ENCODE measurements at regions not wholly inside any gene's neighbourhood (a gene's known extent, or its start where the extent isn't known, plus 50 kb on each side); places are given as distances from the start of the nearest gene placed in this dataset.

DNA sequence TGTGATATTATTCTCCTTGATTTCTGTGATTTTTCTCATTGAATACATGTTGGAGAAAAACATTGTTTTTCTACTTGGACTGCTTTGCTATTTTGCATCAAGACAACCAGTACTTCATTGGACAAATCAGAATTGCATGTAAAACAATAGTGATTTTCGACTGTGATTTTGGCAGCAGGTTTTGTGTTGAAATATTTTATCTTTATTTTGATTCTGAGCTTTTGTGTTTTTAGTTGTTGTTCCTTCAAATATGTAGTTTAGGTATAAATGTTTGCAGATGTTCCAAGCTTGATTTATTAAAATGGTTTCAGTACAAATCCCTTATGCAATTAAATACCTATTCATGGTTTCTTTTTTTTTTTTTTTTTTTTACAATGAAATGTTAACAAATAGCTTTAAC is 754.1 kb downstream of the DOK5 start:
- Histone ChIP-seq H3K4me3 (ENCODE audit: insufficient read length, low read depth) (no peak overlapping the region), H3K9ac (ENCODE audit: insufficient read length, low read depth) (no peak overlapping the region), H3K4me1 (ENCODE audit: insufficient read depth, insufficient read length) (no peaks in the 10 kb centered on the region), H3K36me3 (ENCODE audit: insufficient read depth, insufficient read length, low read length) (no peaks in the 10 kb centered on the region), H3K27me3 (ENCODE audit: insufficient read depth, insufficient read length) (no peaks in the 10 kb centered on the region), H3K9me3 (ENCODE audit: insufficient read depth, low read length) (peaks cover 14% of the 10 kb centered on the region)
- DNase-seq (ENCODE audit: low read depth, low spot score), result no peak
- TF ChIP-seq ZNF274 (IDR thresholded peaks at IDR 0.05; ENCODE audit: low read depth, low read length) (no peak), SUZ12 (IDR thresholded peaks at IDR 0.05; ENCODE audit: extremely low read depth, insufficient read depth, insufficient read length) (no peak), YY1 (IDR thresholded peaks at IDR 0.05; ENCODE audit: insufficient read depth, insufficient read length) (no peak)

DNA sequence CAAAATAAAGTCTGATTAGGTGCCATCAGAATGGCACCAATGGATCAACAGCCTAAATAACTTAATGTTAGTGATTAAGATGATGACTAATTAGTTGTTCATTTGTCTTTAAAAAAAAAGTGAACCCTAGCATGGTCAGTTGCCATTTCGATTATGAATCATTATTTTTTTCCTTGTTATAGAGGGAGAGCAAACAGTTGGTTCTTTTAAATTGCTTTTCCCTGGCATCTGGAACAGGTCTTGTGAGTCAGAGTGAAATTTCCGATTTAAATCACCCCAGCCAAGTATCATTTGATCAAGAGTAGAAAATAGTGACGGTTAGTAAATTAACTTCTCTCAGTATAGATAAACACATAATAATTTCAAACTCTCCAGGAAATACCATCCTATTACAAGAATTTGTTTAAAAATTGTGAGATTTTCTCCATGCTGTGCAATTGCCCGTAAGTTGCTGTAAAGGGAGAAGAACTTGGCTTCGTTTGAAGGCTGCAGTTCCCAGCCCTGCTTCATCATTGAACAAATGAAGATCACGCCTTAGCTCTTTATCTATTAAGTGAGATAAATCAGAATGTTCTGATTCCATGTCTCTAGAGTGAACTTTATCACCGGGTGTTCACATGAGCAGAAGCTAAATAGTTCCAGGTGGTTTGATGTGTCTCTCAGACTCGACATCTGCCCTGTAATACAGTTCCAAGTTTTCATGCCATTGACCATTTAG is 741.3 kb downstream of the DOK5 start:
- H3K9ac ChIP-seq (ENCODE audit: insufficient read length, low read depth), result no peak overlapping the region
- no peaks in the 10 kb centered on the region for H3K4me1 ChIP-seq (ENCODE audit: insufficient read depth, insufficient read length)
- H3K9me3 ChIP-seq (ENCODE audit: insufficient read depth, low read length), result no peaks in the 10 kb centered on the region
- no peak for TF ChIP-seq YY1 (IDR thresholded peaks at IDR 0.05; ENCODE audit: insufficient read depth, insufficient read length)
- no peak for TF ChIP-seq ZNF274 (IDR thresholded peaks at IDR 0.05; ENCODE audit: low read depth, low read length)
- TF ChIP-seq SUZ12 (IDR thresholded peaks at IDR 0.05; ENCODE audit: extremely low read depth, insufficient read depth, insufficient read length), result no peak
- no peak overlapping the region for H3K4me3 ChIP-seq (ENCODE audit: insufficient read length, low read depth)
- DNase-seq (ENCODE audit: low read depth, low spot score), result no peak
- no peaks in the 10 kb centered on the region for H3K36me3 ChIP-seq (ENCODE audit: insufficient read depth, insufficient read length, low read length)
- no peaks in the 10 kb centered on the region for H3K27me3 ChIP-seq (ENCODE audit: insufficient read depth, insufficient read length)

DNA sequence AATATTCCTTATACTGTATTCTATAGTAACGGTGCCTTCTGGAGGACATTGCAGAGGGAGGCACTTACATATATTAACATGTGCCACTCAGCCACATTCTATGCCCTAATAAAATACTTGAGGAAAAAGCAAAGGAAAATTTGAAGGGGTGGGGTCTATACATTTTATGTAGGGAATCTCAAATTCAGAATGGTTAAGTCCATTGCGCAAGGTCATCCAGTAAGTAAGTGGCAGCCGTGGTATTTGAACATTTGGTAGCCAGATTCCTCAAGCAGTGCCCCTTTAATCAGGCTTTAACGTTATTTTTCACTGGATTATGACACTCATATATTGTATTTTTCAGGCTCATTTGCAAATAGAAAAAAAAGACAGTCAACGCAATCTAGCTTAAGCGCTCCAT is 738.3 kb downstream of the DOK5 start:
- Histone ChIP-seq H3K9me3 (ENCODE audit: insufficient read depth, low read length) (no peaks in the 10 kb centered on the region), H3K36me3 (ENCODE audit: insufficient read depth, insufficient read length, low read length) (no peaks in the 10 kb centered on the region), H3K4me1 (ENCODE audit: insufficient read depth, insufficient read length) (no peaks in the 10 kb centered on the region), H3K9ac (ENCODE audit: insufficient read length, low read depth) (no peak overlapping the region), H3K27me3 (ENCODE audit: insufficient read depth, insufficient read length) (no peaks in the 10 kb centered on the region), H3K4me3 (ENCODE audit: insufficient read length, low read depth) (no peak overlapping the region)
- TF ChIP-seq YY1 (IDR thresholded peaks at IDR 0.05; ENCODE audit: insufficient read depth, insufficient read length) (no peak), ZNF274 (IDR thresholded peaks at IDR 0.05; ENCODE audit: low read depth, low read length) (no peak), SUZ12 (IDR thresholded peaks at IDR 0.05; ENCODE audit: extremely low read depth, insufficient read depth, insufficient read length) (no peak)
- no peak for DNase-seq (ENCODE audit: low read depth, low spot score)

DNA sequence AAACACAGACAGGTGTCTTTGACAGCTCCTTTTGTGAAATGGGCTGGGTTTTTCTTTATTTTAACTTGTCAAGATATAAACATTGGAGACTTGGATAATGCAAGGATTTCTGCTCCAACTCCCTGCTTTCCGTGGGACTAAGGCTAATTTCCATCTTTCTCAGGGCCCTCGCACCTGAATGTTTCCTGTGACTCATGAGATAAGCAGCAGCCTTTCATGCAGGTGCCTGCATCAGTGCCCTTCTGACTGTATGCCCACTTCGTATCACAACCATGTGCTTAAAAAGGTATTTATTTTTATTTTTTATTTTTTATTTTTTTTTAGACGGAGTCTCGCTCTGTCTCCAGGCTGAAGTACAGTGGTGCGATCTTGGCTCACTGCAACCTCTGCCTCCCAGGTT is 736.1 kb downstream of the DOK5 start:
- H3K4me3 ChIP-seq (ENCODE audit: insufficient read length, low read depth), result no peak overlapping the region
- no peaks in the 10 kb centered on the region for H3K36me3 ChIP-seq (ENCODE audit: insufficient read depth, insufficient read length, low read length)
- no peak for TF ChIP-seq YY1 (IDR thresholded peaks at IDR 0.05; ENCODE audit: insufficient read depth, insufficient read length)
- TF ChIP-seq ZNF274 (IDR thresholded peaks at IDR 0.05; ENCODE audit: low read depth, low read length), result no peak
- TF ChIP-seq SUZ12 (IDR thresholded peaks at IDR 0.05; ENCODE audit: extremely low read depth, insufficient read depth, insufficient read length), result no peak
- no peak overlapping the region for H3K9ac ChIP-seq (ENCODE audit: insufficient read length, low read depth)
- H3K9me3 ChIP-seq (ENCODE audit: insufficient read depth, low read length), result no peaks in the 10 kb centered on the region
- no peaks in the 10 kb centered on the region for H3K4me1 ChIP-seq (ENCODE audit: insufficient read depth, insufficient read length)
- no peak for DNase-seq (ENCODE audit: low read depth, low spot score)
- H3K27me3 ChIP-seq (ENCODE audit: insufficient read depth, insufficient read length), result no peaks in the 10 kb centered on the region

DNA sequence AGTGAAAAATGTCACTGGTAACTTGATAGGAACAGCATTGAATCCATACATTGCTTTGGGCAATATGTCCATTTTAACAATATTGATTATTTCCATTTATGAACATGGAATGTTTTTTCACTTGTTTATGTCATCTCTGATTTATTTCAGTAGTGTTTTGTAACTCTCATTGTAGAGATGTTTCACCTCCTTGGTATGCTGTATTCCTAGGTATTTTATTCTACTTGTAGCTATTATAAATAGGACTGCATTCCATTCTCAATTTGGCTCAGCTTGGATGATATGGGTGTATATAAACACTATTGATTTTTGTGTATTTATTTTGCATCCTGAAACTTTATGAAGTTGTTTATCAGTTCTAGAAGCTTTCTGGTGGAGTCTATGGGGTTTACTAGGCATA is 730.3 kb downstream of the DOK5 start:
- Histone ChIP-seq H3K9ac (ENCODE audit: insufficient read length, low read depth) (no peak overlapping the region), H3K9me3 (ENCODE audit: insufficient read depth, low read length) (no peaks in the 10 kb centered on the region), H3K27me3 (ENCODE audit: insufficient read depth, insufficient read length) (no peaks in the 10 kb centered on the region), H3K4me3 (ENCODE audit: insufficient read length, low read depth) (no peak overlapping the region), H3K36me3 (ENCODE audit: insufficient read depth, insufficient read length, low read length) (no peaks in the 10 kb centered on the region), H3K4me1 (ENCODE audit: insufficient read depth, insufficient read length) (no peaks in the 10 kb centered on the region)
- DNase-seq (ENCODE audit: low read depth, low spot score), result no peak
- TF ChIP-seq YY1 (IDR thresholded peaks at IDR 0.05; ENCODE audit: insufficient read depth, insufficient read length) (no peak), SUZ12 (IDR thresholded peaks at IDR 0.05; ENCODE audit: extremely low read depth, insufficient read depth, insufficient read length) (no peak), ZNF274 (IDR thresholded peaks at IDR 0.05; ENCODE audit: low read depth, low read length) (no peak)

DNA sequence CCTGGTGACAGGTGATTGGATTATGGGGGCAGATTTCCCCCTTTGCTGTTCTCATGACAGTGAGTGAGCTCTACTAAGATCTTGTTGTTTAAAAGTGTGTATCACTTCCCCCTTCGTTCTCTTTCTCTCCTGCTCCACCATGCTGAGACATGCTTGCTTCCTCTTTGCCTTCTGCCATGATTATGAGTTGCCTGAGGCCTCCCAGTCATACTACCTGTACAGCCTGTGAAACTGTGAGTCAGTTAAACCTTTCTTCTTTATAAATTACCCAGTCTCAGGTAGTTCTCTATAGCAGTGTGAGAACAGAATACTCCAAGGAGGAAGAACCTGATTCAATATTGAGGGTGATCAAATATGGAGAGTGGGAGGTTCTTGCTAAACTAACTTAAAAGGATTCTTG is 724.9 kb downstream of the DOK5 start:
- TF ChIP-seq YY1 (IDR thresholded peaks at IDR 0.05; ENCODE audit: insufficient read depth, insufficient read length), result no peak
- TF ChIP-seq ZNF274 (IDR thresholded peaks at IDR 0.05; ENCODE audit: low read depth, low read length), result no peak
- no peak overlapping the region for H3K9ac ChIP-seq (ENCODE audit: insufficient read length, low read depth)
- H3K9me3 ChIP-seq (ENCODE audit: insufficient read depth, low read length), result no peaks in the 10 kb centered on the region
- no peaks in the 10 kb centered on the region for H3K4me1 ChIP-seq (ENCODE audit: insufficient read depth, insufficient read length)
- H3K36me3 ChIP-seq (ENCODE audit: insufficient read depth, insufficient read length, low read length), result no peaks in the 10 kb centered on the region
- no peak for DNase-seq (ENCODE audit: low read depth, low spot score)
- no peaks in the 10 kb centered on the region for H3K27me3 ChIP-seq (ENCODE audit: insufficient read depth, insufficient read length)
- H3K4me3 ChIP-seq (ENCODE audit: insufficient read length, low read depth), result no peak overlapping the region

DNA sequence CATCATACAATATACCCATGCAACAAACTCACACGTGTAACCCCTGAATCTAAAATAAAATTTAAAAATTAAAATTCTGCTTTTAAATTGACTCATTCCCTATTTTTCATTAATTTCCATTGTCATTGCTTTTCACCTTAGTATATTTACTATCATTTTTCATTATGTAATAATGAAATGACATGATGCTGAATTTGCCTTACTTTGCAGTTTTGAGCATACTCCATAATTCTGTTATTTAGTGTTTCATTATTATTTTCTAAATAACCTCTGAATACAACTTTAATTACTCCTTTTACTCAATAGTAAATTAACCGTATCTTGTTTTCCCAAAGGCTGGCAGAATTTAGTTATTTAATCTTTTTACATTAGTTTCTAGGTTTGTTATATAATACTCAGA is 719.6 kb downstream of the DOK5 start:
- no peaks in the 10 kb centered on the region for H3K36me3 ChIP-seq (ENCODE audit: insufficient read depth, insufficient read length, low read length)
- no peak overlapping the region for H3K4me3 ChIP-seq (ENCODE audit: insufficient read length, low read depth)
- DNase-seq (ENCODE audit: low read depth, low spot score), result no peak
- H3K9ac ChIP-seq (ENCODE audit: insufficient read length, low read depth), result no peak overlapping the region
- H3K27me3 ChIP-seq (ENCODE audit: insufficient read depth, insufficient read length), result no peaks in the 10 kb centered on the region
- no peaks in the 10 kb centered on the region for H3K9me3 ChIP-seq (ENCODE audit: insufficient read depth, low read length)
- TF ChIP-seq SUZ12 (IDR thresholded peaks at IDR 0.05; ENCODE audit: extremely low read depth, insufficient read depth, insufficient read length), result no peak
- no peak for TF ChIP-seq YY1 (IDR thresholded peaks at IDR 0.05; ENCODE audit: insufficient read depth, insufficient read length)
- TF ChIP-seq ZNF274 (IDR thresholded peaks at IDR 0.05; ENCODE audit: low read depth, low read length), result no peak
- H3K4me1 ChIP-seq (ENCODE audit: insufficient read depth, insufficient read length), result no peaks in the 10 kb centered on the region
